HG03354 (cell line): ENCODE measurements at regions not wholly inside any gene's neighbourhood (a gene's known extent, or its start where the extent isn't known, plus 50 kb on each side); places are given as distances from the start of the nearest gene placed in this dataset.

Experiments
- ATAC-seq: cut with Tn5 transposase; IDR thresholded peaks from one replicate; pipeline ENCODE4 v1.9.1; 2021; ENCODE audit warnings: mild to moderate bottlenecking; ENCODE audit not compliant: unreplicated experiment, poor library complexity, severe bottlenecking

GRCh38 chr18:48488388-48488850 is 50.4 kb upstream of the CTIF start:
- no peak for ATAC-seq

GRCh38 chr18:48486754-48487153 is 52.1 kb upstream of the CTIF start:
- ATAC-seq: no peak

- ATAC-seq: no peak
Observed at GRCh38 chr18:48485828-48486405, 52.9 kb upstream of the CTIF start.

GRCh38 chr18:48481092-48481491 is 57.7 kb upstream of the CTIF start:
- no peak for ATAC-seq

GRCh38 chr18:48479531-48479930 is 59.3 kb upstream of the CTIF start:
- ATAC-seq: no peak

- no peak for ATAC-seq
Observed at GRCh38 chr18:48477348-48477747, 61.5 kb upstream of the CTIF start.

GRCh38 chr18:48476550-48476917 is 62.3 kb upstream of the CTIF start:
- no peak for ATAC-seq

- ATAC-seq: peak; percentile 71
Observed at GRCh38 chr18:48475635-48476549, 62.9 kb upstream of the CTIF start.

GRCh38 chr18:48473816-48474215 is 64.6 kb upstream of the ZBTB7C start:
- no peak for ATAC-seq

GRCh38 chr18:48472610-48473009 is 63.4 kb upstream of the ZBTB7C start:
- ATAC-seq: no peak

GRCh38 chr18:48470484-48471180 is 61.4 kb upstream of the ZBTB7C start:
- no peak for ATAC-seq

GRCh38 chr18:48468151-48468550 is 59.0 kb upstream of the ZBTB7C start:
- ATAC-seq: no peak

- ATAC-seq: no peak
Observed at GRCh38 chr18:48467231-48467630, 58.0 kb upstream of the ZBTB7C start.

- no peak for ATAC-seq
Observed at GRCh38 chr18:48462510-48462909, 53.3 kb upstream of the ZBTB7C start.

GRCh38 chr18:48460929-48461583 is 51.9 kb upstream of the ZBTB7C start:
- no peak for ATAC-seq

- no peak for ATAC-seq
Observed at GRCh38 chr18:48459465-48459864, 50.3 kb upstream of the ZBTB7C start.

- no peak for ATAC-seq
Observed at GRCh38 chr18:48459016-48459415, 49.8 kb upstream of the ZBTB7C start.
